Stimulated activated naive CD8-positive, alpha-beta T cell treated with anti-CD3 and anti-CD28 coated beads, Interleukin-15, amount 100 ng/mL, for 72 hours (primary cell): ENCODE measurements at regions not wholly inside any gene's neighbourhood (a gene's known extent, or its start where the extent isn't known, plus 50 kb on each side); places are given as distances from the start of the nearest gene placed in this dataset.
"Not testable (repeated sequence)": the region's sequence is repeated elsewhere in the genome, so short reads cannot be mapped to it uniquely, and the experiment has no call there.

Experiments used
- ATAC-seq: fragments of 150-1000 bp; cut with Tn5 transposase; 2 replicates; pipeline ENCODE4 v1.10.0; 2021; ENCODE audit warnings: mild to moderate bottlenecking, moderate library complexity
- DNase-seq, 2 donors: peaks; one replicate each; pipeline ENCODE4 v3.0.0; 2021 to 2022
- H3K27ac Mint-ChIP-seq, 2 donors: one replicate each; pipeline ENCODE4 v1.8.0; 2022; ENCODE audit warnings: mild to moderate bottlenecking in 2 of 2, mixed read lengths in 2 of 2, moderate library complexity in 2 of 2
- H3K27me3 Mint-ChIP-seq: one replicate; pipeline ENCODE4 v1.8.0; 2022; ENCODE audit warnings: mixed read lengths
- H3K4me1 Mint-ChIP-seq: one replicate; pipeline ENCODE4 v1.8.0; 2022; ENCODE audit warnings: mild to moderate bottlenecking, mixed read lengths
- H3K4me3 Mint-ChIP-seq, 2 donors: one replicate each; pipeline ENCODE4 v1.8.0; 2022; ENCODE audit warnings: mild to moderate bottlenecking in 2 of 2, mixed read lengths in 2 of 2, moderate library complexity in 1 of 2
- H3K9me3 Mint-ChIP-seq, 2 donors: one replicate each; pipeline ENCODE4 v1.8.0; 2022; ENCODE audit warnings: mixed read lengths in 2 of 2

- H3K27ac Mint-ChIP-seq: peak overlapping the region in 1 of 2 donors; percentile 19
- H3K9me3 Mint-ChIP-seq: no peaks in the 10 kb centered on the region
- no peak for ATAC-seq
Observed at GRCh38 chr13:94859811-94860210, 147.5 kb upstream of the SOX21 start.

GRCh38 chr13:94859278-94859691 lies 146.9 kb upstream of the SOX21 start:
- H3K27ac Mint-ChIP-seq: no peak overlapping the region
- H3K4me3 Mint-ChIP-seq: no peak overlapping the region

More at GRCh38 chr13:94859811-94860210, 147.5 kb upstream of the SOX21 start:
- Mint-ChIP-seq H3K4me1 (peaks cover 8% of the 10 kb centered on the region), H3K27me3 (peaks cover 4% of the 10 kb centered on the region), H3K4me3 (no peak overlapping the region)
- DNase-seq: no peak

GRCh38 chr13:94858856-94859255 lies 146.5 kb upstream of the SOX21 start:
- no peaks in the 10 kb centered on the region for H3K27me3 Mint-ChIP-seq
- no peak for ATAC-seq
- no peak overlapping the region for H3K4me3 Mint-ChIP-seq
- no peak overlapping the region for H3K27ac Mint-ChIP-seq
- H3K9me3 Mint-ChIP-seq: no peaks in the 10 kb centered on the region
- no peak for DNase-seq
- peaks cover 8% of the 10 kb centered on the region for H3K4me1 Mint-ChIP-seq

More at GRCh38 chr13:94859278-94859691, 146.9 kb upstream of the SOX21 start:
- DNase-seq: no peak
- no peaks in the 10 kb centered on the region for H3K9me3 Mint-ChIP-seq
- H3K27me3 Mint-ChIP-seq: no peaks in the 10 kb centered on the region
- H3K4me1 Mint-ChIP-seq: peaks cover 8% of the 10 kb centered on the region
- ATAC-seq: no peak

- DNase-seq: no peak
- no peak for ATAC-seq
Observed at GRCh38 chr13:94854688-94855087, 142.3 kb upstream of the SOX21 start.

GRCh38 chr13:94851576-94851975 lies 139.2 kb upstream of the SOX21 start:
- Mint-ChIP-seq H3K9me3 (peaks cover 0 to 7% of the 10 kb centered on the region in 2 donors), H3K27me3 (peaks cover 9% of the 10 kb centered on the region), H3K27ac (no peak overlapping the region), H3K4me3 (no peak overlapping the region), H3K4me1 (no peaks in the 10 kb centered on the region)
- no peak for DNase-seq
- no peak for ATAC-seq

More at GRCh38 chr13:94854688-94855087, 142.3 kb upstream of the SOX21 start:
- Mint-ChIP-seq H3K4me3 (no peak overlapping the region), H3K4me1 (no peaks in the 10 kb centered on the region), H3K27me3 (peaks cover 9% of the 10 kb centered on the region), H3K27ac (no peak overlapping the region), H3K9me3 (peaks cover 0 to 7% of the 10 kb centered on the region in 2 donors)

- ATAC-seq: no peak
- peaks cover 0 to 7% of the 10 kb centered on the region in 2 donors for H3K9me3 Mint-ChIP-seq
Observed at GRCh38 chr13:94849254-94849653, 136.9 kb upstream of the SOX21 start.

GRCh38 chr13:94842901-94843300 lies 130.6 kb upstream of the SOX21 start:
- DNase-seq: no peak
- Mint-ChIP-seq H3K4me1 (no peaks in the 10 kb centered on the region), H3K27ac (no peak overlapping the region), H3K27me3 (peaks cover 2% of the 10 kb centered on the region), H3K4me3 (no peak overlapping the region), H3K9me3 (no peaks in the 10 kb centered on the region)
- no peak for ATAC-seq

More at GRCh38 chr13:94849254-94849653, 136.9 kb upstream of the SOX21 start:
- H3K4me3 Mint-ChIP-seq: no peak overlapping the region
- H3K27me3 Mint-ChIP-seq: peaks cover 9% of the 10 kb centered on the region
- DNase-seq: no peak
- no peaks in the 10 kb centered on the region for H3K4me1 Mint-ChIP-seq
- no peak overlapping the region for H3K27ac Mint-ChIP-seq

GRCh38 chr13:94837056-94837455 lies 124.7 kb upstream of the SOX21 start:
- H3K4me1 Mint-ChIP-seq, H3K9me3 Mint-ChIP-seq, DNase-seq, ATAC-seq, H3K27ac Mint-ChIP-seq, H3K4me3 Mint-ChIP-seq: not testable (repeated sequence)
- H3K27me3 Mint-ChIP-seq: peaks cover 37% of the 10 kb centered on the region

- DNase-seq (no peak), ATAC-seq (no peak)
- no peak overlapping the region for H3K27ac Mint-ChIP-seq
- H3K9me3 Mint-ChIP-seq: peaks cover 0 to 3% of the 10 kb centered on the region in 2 donors
- H3K27me3 Mint-ChIP-seq: peaks cover 8% of the 10 kb centered on the region
- H3K4me3 Mint-ChIP-seq: no peak overlapping the region
- H3K4me1 Mint-ChIP-seq: no peaks in the 10 kb centered on the region
Observed at GRCh38 chr13:94829837-94830365, 117.6 kb upstream of the SOX21 start.

GRCh38 chr13:94829185-94829836 lies 117.0 kb upstream of the SOX21 start:
- Mint-ChIP-seq H3K27ac (no peak overlapping the region), H3K4me1 (no peaks in the 10 kb centered on the region), H3K9me3 (no peaks in the 10 kb centered on the region), H3K4me3 (no peak overlapping the region), H3K27me3 (peaks cover 2% of the 10 kb centered on the region)
- DNase-seq: no peak
- no peak for ATAC-seq

GRCh38 chr13:94827566-94827965 lies 115.2 kb upstream of the SOX21 start:
- no peak for ATAC-seq
- Mint-ChIP-seq H3K27ac (no peak overlapping the region), H3K27me3 (peaks cover 1% of the 10 kb centered on the region), H3K4me3 (no peak overlapping the region), H3K9me3 (no peaks in the 10 kb centered on the region), H3K4me1 (no peaks in the 10 kb centered on the region)
- no peak for DNase-seq

GRCh38 chr13:94825507-94825906 lies 113.2 kb upstream of the SOX21 start:
- peaks cover 15% of the 10 kb centered on the region for H3K27me3 Mint-ChIP-seq
- no peak overlapping the region for H3K4me3 Mint-ChIP-seq
- H3K9me3 Mint-ChIP-seq: no peaks in the 10 kb centered on the region
- no peak overlapping the region for H3K27ac Mint-ChIP-seq
- no peak for DNase-seq
- no peaks in the 10 kb centered on the region for H3K4me1 Mint-ChIP-seq
- no peak for ATAC-seq

- no peak for DNase-seq
- Mint-ChIP-seq H3K27ac (no peak overlapping the region), H3K4me1 (no peaks in the 10 kb centered on the region), H3K27me3 (peaks cover 15% of the 10 kb centered on the region), H3K4me3 (no peak overlapping the region), H3K9me3 (no peaks in the 10 kb centered on the region)
- no peak for ATAC-seq
Observed at GRCh38 chr13:94824601-94825000, 112.3 kb upstream of the SOX21 start.

- H3K9me3 Mint-ChIP-seq: no peaks in the 10 kb centered on the region
- ATAC-seq: no peak
- DNase-seq: no peak
- no peaks in the 10 kb centered on the region for H3K4me1 Mint-ChIP-seq
- H3K4me3 Mint-ChIP-seq: no peak overlapping the region
- peaks cover 15% of the 10 kb centered on the region for H3K27me3 Mint-ChIP-seq
- no peak overlapping the region for H3K27ac Mint-ChIP-seq
Observed at GRCh38 chr13:94822356-94822755, 110.0 kb upstream of the SOX21 start.

GRCh38 chr13:94816256-94816655 lies 103.9 kb upstream of the SOX21 start:
- H3K27me3 Mint-ChIP-seq: peaks cover 6% of the 10 kb centered on the region
- H3K27ac Mint-ChIP-seq: no peak overlapping the region
- no peaks in the 10 kb centered on the region for H3K4me1 Mint-ChIP-seq
- DNase-seq (no peak), ATAC-seq (no peak)
- no peak overlapping the region for H3K4me3 Mint-ChIP-seq
- H3K9me3 Mint-ChIP-seq: no peaks in the 10 kb centered on the region

- DNase-seq (no peak), ATAC-seq (no peak)
- H3K4me3 Mint-ChIP-seq: no peak overlapping the region
- no peaks in the 10 kb centered on the region for H3K4me1 Mint-ChIP-seq
- H3K27ac Mint-ChIP-seq: no peak overlapping the region
- no peaks in the 10 kb centered on the region for H3K27me3 Mint-ChIP-seq
- no peaks in the 10 kb centered on the region for H3K9me3 Mint-ChIP-seq
Observed at GRCh38 chr13:94813920-94814475, 101.7 kb upstream of the SOX21 start.
